HT1080 (cell line): ENCODE measurements at regions not wholly inside any gene's neighbourhood (a gene's known extent, or its start where the extent isn't known, plus 50 kb on each side); places are given as distances from the start of the nearest gene placed in this dataset.

ENCODE experiments used
- DNase-seq: peaks from one replicate; pipeline ENCODE4 v3.0.0-alpha.2; 2015; ENCODE audit warnings: low read depth

DNA sequence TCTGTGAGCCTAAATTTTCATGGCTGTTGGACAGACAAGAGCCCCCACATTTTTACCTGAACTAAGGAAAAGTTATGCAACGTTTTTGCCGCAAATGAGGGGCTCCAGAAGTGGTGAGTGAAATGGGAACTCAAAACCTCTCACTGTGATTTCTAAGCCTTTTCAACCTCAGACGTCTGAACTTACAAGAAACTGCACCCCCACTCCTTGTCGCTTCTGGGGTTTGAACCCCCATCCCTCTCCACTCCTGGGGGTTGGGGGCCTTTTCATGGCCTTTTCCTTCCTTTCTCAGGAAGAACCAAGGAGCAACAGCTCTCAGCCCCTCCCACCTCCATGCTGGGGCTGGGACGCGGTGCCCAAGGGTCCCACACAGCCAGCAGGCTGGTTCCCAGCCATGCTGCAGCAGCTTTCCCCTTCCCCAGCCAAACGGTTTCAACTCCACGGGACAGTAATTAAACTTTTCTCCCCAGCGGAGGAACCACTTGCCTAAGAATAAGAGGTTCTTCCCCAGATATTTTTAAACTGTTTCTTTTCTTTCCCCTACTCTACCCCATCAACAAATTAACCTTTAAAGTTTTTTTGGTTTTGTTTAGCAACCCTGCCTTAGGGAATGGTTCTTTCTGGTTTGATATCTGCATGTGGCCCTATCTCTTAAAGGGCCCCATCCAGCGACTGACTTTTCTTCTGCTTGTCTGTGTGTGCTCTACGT, 387.6 kb upstream of the CBLB start:
- no peak for DNase-seq

DNA sequence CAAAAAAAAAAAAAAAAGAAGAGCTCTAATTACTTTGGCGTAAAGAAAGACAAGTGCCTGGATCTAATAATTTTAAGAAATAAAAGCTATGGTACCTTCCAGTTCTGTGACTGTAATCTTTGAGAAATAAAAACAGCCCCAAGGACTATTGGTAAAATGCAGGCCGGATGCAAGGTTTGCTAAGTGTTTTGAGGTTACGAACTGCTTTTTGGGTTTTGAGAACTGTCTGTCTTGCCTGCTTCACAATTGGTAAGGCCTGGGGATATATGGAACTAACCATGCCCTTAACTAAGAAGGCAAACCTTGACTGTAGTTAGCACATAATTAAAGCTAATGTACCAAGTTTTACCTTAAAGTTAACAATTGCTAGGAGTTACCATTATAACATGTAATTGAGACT, 388.4 kb upstream of the CBLB start:
- DNase-seq = no peak

DNA sequence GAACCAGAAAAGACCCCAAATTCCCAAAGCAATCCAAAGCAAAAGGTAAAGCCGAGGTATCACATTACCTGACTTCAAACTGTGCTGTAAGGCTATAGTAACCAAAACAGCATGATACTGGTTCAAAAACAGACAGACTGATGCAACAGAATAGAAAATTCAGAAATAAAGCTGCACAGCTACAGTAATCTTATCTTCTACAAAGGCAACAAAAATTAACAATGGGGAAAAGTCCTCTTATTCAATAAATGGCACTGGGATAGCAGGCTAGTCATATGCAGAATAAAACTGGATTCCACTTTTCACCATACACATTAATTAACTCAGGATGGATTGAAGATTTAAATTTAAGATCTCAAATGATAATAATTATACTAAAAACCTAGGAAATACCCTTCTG, 392.6 kb upstream of the CBLB start:
- DNase-seq = no peak

DNA sequence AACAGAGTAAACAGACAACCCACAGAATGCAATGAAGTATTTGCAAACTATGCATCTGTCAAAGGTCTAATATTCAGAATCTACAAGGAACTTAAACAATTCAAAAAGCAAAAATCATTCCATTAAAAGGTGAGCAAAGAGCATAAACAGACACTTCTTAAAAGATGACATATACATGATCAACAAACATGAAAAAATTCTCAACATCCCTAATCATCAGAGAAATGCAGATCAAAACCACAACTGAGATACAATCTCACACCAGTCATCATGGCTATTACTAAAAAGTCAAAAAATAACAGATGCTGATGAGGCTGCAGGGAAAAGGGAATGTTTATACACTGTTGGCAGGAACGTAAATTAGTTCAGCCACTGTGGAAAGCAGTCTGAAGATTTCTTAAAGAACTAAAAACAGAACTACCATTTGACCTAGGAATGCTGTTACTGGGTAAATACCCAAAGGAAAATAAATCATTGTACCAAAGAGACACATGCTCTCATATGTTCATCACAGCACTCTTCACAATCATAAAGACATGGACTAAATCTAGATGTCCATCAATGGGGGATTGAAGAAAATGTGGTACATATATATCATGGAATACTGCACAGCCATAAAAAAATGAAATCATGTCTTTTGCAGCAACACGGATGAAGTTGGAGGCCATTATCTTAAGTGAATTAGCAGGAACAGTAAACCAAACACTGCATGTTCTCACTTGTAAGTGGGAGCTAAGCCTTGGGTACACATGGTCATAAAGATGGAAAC, 393.3 kb upstream of the CBLB start:
- DNase-seq = no peak

DNA sequence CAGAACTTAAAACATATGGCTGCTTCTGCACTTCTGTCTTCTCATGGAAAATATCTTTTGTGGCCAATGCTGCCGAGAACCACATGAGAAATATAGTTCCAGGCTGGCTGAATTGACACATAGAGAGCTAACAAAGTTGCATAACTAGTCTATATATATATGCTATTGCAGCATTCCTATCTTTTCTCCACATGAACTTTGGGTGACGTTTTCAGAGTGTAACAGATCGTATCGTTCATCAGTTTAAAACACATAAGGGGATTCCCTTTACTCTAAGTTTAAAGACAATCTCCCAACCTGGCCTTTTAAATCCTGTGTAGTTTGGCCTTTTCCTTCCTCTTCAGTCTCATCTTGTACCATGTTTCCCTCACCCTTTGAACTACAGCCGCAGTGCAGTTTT, 394.2 kb upstream of the CBLB start:
- no peak for DNase-seq

DNA sequence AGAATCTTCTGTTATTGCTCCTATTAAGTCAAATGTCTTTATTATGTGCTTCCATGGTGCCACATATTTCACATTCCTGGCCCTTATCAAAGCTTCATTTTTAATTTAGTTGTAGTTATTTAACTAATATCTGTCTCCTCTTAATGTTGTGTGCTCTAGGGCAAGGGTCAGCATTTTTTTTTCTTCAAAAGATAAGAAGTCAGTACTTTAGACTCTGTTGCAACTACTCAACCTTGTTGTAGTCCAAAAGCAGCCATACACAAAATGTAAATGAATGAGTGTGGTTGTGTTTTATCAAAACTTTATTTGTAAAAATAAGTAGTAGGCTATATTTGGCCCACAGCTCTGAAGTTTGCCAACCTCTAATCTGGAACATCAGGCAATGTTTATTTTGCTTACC, 394.7 kb upstream of the CBLB start:
- no peak for DNase-seq

DNA sequence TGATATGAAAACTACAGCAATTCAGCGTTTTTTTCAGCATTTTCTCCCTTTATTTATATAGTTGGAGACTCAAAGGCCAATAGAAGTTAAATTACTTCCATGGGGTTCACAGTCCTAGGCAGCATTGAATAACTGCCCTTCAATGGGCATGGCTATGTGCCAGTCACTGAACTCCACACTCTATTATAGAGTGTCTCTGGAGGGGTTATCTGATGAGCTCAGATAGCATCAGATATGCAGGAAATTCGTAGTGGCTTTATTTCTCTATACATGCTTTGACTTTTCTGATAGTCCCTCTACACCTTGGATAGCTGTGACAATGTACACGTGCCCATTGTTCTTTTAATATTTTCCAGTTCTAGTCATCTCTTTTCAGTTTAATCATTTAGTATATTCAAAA, 396.9 kb upstream of the CBLB start:
- DNase-seq = no peak

DNA sequence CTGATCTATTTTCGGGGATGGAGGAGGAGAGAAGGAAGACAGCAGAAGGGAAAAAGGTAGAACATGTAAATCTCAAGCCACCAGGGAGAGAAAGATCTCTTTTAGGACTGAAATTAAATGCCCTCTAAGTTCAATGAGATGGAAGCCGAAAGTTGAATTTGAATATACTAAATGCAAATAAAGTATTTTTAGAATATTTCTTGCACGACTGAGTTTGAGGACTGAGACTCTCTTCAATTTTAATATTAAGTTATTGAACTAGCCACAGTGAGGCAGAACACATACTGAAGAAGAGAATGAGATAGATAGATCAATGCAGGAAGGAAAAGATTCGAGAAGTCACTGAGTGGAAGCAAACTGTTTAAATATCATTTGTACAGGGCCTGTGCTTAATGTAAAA, 399.9 kb upstream of the CBLB start:
- DNase-seq = no peak

DNA sequence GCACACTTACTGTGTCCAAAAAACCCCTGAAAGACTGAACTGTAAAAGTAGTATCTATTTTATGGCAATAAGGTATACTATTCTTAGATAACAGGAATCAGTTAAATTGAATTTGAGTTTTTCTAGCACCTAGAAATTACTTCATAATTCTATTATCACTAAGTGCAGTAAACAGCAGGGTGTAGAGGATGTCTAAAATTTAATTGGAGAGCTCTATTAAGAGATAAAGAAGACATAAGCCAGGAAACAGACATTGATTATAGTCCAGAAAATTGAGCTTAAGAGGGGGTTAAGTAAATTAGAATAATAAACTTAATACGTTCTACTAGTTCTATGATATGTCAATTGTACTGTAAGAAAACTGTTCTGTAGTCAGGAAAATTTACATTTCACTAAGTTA, 403.5 kb upstream of the CBLB start:
- DNase-seq = no peak

DNA sequence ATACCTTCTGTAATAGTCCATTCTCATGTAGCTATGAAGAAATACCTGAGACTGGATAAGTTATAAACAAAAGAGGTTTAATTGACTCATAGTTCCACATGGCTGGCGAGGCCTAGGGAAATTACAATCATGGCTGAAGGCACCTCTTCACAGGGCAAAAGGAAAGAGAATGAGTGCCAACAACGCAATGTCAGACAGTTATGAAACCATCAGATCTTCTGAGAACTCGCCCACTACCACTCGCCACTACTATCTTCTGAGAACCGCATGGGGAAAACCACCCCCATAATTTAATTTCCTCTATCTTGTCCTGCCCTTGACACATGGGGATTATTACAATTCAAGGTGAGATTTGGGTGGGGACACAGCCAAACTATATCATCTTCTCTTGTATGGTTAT, 406.8 kb upstream of the CBLB start:
- no peak for DNase-seq

DNA sequence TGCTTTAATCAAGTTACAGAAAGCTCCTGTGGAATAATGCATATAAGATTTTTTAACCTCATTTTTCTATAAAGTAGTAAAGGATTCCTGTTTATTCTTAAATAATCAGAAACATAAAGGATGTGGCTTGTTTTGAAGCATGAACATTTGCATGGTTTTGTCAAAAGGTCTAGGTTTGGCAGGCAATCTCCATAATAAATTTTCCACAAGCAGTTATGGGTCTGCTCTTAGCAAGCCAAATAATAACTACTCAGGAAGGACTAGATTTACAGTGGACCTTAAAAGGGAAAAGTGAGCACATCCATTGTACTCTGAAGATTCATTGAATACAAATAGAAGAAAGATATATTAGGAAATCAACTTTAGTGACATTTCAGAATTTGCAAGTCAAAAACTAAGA, 407.3 kb upstream of the CBLB start:
- DNase-seq = no peak

DNA sequence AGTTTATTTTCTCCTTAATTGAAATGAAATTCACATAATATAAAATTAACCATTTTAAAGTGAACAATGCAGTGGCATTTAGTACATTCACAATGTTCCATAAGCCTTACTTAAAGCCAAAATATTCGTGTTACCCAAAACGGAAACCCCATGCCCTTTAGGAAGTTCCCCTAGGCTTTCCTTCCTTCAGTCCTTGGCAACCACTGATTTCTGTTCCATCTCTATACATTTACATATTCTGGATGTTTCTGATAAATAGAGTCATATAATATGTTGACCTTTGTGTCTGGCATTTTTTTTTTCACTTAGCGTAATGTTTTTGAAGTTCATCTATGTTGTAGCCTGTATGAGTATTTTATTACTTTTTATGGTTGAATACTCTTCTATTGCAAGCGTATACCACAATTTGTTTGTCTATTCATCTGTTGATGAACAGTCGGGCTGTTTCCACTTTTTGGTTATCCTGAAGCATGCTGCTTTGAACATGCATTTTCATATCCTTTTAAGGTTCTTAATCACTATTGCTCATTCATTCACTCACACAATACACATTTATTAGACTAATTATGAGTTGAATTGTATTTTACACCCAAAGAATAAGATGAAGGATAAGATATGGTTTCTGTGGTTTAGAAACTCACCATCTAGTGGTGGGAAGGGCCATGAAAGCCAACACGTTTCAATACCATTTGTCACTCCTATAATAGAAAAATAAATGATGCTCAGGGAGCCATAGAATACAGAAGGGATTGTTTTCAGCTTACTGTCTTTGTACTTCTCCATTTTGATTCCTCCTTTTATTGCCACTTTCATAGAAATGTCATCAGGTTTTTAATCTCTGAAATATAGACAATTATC, 408.2 kb upstream of the CBLB start:
- no peak for DNase-seq

DNA sequence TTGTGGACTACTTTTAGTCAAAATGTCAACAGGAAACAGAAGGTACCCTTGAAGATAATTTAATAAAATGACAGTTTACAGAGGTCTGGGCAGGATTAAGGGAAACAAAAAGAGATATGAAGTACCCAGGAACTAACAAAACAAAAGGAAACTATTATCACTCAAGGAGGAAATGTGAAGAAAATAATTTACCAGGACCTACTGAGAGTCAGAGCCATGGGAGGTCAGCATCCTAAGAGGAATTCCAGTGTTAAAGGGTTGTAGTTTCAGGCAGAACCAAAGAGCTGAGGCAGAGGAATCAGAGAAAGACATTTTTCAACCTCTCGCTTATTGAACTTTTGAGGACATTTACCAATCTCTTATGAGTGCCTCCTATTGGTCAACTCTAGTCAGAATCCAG, 408.9 kb upstream of the CBLB start:
- no peak for DNase-seq

DNA sequence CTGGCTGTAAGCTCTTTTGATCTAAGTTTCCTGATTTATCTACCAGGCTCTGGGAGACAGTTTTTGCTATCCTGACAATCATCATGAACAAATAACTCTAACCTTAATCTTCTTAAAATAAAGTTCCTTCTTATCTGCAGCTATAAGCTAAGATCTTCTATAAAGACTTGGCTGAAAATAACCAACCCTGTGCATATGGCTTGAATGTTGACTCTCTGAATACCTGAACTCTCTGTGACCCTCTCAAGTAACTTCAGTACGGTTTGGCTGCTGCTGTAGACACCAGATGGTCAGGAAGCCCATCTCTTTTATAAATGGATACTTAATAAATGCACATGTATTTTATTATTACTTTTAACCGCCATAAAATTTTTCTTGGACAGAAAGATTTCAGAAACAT, 412.4 kb upstream of the CBLB start:
- DNase-seq = no peak

DNA sequence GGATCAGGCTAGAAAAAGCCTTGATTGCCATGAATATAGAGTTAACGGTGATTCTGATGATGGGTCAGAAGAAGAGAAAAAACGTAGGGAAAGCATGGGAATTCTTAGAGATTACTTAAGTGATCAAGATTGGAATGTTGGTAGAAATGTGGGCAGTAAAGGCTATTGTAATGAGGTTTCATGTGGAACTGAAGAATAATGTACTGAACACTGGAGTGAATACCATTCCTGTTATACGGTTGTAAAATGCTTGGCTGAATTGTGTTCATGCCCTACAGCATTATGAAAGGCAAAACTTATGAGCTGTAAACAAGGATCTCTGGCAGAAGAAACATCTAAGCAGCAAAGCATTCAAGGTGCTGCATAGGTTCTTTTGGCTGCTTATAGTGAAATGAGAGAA, 414.1 kb upstream of the CBLB start:
- DNase-seq = no peak

DNA sequence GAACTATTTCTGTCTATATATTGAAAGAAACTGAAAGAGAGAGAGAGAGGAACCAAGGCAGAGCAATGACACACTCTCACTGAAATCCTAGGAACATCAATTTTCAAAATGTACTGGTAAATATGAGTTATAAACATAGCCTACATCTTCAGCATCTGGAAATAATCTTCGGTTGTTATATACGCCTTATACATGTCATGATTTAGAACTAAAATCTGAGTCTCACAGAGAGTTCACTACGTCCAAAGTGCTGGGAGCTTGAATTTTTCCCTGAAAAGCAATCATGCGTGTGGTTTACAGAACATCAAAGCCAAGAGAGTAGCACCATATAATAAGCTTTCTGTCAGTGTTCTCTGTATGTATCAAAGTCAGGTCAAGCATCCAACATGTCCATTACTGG, 420.0 kb upstream of the CBLB start:
- no peak for DNase-seq

DNA sequence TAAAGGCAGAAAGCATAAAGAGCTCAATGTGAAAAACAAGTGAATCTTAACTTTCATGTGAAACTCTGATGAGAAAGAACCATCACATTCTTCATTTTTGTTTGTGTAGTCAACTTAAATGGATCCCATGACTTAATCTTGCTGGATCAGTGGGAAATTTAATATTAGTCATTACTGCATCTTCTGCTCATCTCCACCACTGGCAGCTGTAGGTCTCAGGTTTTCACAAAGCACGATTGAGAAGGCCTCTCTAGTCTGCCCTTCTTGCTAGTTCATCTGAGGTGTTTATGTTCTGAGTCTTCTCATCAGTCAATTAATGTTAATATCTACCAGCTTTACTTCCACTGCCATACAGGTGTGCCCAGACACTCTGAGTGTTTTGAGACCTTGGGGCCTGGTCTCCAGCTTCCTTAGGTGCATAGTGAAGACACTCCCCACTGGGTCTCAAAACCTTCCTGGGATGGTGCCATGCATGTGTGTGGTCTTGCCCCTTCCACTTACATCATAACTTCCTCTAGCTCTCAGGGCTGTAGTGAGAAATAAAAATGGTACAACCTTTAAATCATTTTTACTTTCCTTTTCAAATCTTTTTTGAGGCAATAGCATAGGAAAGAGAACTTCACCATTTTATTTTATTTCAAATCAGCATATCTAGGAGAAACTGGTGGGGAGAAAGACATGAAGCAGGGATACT, 421.6 kb upstream of the CBLB start:
- no peak for DNase-seq

DNA sequence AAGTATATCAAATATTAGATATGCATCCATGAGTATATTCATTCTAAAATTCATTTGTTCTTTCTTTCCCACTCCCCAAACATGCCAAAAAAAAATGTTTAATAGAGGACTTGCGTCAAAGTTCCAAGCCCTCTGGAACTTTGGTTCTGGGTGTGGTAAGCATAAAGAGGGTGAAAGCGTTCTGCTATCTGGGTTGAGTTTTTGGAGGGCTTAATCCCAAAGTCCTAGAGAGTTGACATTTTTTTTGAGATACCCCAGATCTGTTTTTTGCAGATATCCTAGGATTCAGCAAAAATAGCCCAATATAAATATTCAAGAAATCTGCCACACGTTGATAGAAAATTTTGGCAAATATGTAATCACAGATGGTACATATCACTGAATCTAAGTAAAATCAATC, 424.3 kb upstream of the CBLB start:
- no peak for DNase-seq

DNA sequence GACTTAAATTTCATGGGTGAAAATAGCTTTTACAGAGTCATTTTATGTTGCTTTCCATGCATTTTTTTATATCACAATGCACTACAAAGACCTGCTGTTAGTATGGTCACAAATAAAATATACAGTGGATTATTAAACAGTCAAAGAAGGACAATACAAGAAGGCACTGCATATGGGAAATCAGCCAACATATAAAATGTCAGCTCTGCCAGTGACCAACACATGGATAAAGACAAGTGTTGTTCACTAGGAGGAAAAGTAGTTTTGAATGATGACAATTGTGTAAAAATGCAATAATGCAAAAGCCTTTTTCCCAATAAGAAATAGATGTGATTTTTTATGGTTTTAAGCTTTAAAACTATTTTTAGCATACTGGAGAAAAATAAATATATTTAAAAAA, 425.3 kb upstream of the CBLB start:
- no peak for DNase-seq

DNA sequence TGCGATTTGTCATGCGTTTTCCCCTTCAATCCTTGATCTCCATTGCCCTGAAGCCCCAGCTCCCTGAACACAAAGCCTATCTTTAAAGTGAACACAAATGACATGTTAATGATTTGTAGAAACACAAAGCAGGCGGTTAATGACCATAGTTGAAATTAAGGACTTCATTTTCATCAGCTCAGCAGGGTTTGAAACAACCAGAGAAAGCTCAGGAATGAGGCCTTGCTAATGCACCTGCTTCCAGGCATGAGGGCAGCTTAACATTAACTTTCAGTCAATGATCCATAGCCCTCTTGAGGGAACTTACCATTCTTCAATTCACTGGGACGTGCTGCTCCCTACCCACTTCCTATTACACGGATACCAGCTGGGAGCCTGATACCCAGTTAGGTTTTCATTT, 427.2 kb upstream of the CBLB start:
- no peak for DNase-seq

DNA sequence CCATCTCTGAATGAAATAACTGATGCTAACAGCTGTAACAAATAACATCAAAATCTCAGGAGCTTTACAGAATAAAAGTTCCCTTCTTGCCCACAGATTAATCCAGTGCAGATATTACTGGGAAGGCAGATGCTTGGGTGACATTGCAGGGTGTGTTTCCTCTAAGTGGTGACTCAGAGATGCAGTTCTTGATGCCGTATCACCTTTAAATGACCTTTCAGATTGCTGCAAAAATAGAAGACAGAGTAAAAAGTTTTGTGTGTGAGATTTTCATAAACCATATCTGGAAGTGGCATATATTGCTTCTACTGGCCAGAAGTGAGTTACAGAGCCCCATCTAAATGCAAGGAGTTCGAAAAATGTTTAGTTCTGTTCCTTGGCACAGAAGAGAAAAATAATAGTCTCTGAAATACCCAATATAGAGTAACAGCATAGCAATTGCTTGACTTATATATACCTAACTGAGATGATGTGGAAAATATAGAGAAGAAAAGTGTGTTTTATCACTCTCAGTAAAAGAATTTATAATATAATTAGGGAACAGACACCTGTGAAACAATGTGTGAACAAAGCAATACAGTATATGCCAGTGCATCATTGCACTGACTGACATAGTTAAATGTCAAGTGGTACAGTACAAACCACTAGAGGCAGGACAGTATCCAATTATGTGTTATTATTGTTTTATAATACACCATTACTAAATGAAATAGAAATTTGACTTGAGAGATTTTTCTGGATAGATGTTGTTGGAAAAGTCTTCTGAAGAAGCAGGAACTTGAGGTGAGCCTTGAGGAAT, 430.7 kb upstream of the CBLB start:
- peak; percentile 64 for DNase-seq
